ENCODE measurements at regions not wholly inside any gene's neighbourhood (a gene's known extent, or its start where the extent isn't known, plus 50 kb on each side); places are given as distances from the start of the nearest gene placed in this dataset.
"Not testable (repeated sequence)": the region's sequence is repeated elsewhere in the genome, so short reads cannot be mapped to it uniquely, and the experiment has no call there.

DNA sequence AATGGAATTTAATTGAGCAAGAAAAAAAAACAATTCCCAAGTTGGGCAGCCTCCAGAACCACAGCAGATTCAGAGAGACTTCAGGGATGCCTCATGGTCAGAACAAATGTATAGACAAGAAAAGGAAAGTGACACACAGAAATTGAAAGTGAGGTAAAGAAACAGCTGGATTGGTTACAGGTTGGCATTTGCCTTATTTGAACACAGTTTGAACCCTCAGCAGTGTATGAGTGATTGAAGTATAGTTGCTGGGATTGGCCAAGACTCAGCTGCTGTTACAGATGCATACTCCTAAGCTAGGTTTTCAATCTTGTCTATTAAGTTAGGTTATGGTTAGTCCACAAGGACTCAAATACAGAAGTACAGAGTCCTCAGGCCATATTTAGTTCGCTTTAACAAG is 57.9 kb upstream of the GOLGA8Q start:
- TF ChIP-seq, protein P1, sequence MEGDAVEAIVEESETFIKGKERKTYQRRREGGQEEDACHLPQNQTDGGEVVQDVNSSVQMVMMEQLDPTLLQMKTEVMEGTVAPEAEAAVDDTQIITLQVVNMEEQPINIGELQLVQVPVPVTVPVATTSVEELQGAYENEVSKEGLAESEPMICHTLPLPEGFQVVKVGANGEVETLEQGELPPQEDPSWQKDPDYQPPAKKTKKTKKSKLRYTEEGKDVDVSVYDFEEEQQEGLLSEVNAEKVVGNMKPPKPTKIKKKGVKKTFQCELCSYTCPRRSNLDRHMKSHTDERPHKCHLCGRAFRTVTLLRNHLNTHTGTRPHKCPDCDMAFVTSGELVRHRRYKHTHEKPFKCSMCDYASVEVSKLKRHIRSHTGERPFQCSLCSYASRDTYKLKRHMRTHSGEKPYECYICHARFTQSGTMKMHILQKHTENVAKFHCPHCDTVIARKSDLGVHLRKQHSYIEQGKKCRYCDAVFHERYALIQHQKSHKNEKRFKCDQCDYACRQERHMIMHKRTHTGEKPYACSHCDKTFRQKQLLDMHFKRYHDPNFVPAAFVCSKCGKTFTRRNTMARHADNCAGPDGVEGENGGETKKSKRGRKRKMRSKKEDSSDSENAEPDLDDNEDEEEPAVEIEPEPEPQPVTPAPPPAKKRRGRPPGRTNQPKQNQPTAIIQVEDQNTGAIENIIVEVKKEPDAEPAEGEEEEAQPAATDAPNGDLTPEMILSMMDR (IDR thresholded peaks at IDR 0.05): not testable (repeated sequence)
- not testable (repeated sequence) for TF ChIP-seq POLR2A (IDR thresholded peaks at IDR 0.05); POLR2AphosphoS5 (IDR thresholded peaks at IDR 0.05; ENCODE audit: insufficient read depth in 1 of 2, low read depth in 1 of 2)
